GM21737 (cell line): ENCODE measurements at regions not wholly inside any gene's neighbourhood (a gene's known extent, or its start where the extent isn't known, plus 50 kb on each side); places are given as distances from the start of the nearest gene placed in this dataset.
"Not testable (repeated sequence)": the region's sequence is repeated elsewhere in the genome, so short reads cannot be mapped to it uniquely, and the experiment has no call there.

ENCODE experiments used
- ATAC-seq: cut with Tn5 transposase; IDR thresholded peaks from one replicate; pipeline ENCODE4 v1.9.1; 2021; ENCODE audit warnings: mild to moderate bottlenecking, moderate library complexity; ENCODE audit not compliant: unreplicated experiment

DNA sequence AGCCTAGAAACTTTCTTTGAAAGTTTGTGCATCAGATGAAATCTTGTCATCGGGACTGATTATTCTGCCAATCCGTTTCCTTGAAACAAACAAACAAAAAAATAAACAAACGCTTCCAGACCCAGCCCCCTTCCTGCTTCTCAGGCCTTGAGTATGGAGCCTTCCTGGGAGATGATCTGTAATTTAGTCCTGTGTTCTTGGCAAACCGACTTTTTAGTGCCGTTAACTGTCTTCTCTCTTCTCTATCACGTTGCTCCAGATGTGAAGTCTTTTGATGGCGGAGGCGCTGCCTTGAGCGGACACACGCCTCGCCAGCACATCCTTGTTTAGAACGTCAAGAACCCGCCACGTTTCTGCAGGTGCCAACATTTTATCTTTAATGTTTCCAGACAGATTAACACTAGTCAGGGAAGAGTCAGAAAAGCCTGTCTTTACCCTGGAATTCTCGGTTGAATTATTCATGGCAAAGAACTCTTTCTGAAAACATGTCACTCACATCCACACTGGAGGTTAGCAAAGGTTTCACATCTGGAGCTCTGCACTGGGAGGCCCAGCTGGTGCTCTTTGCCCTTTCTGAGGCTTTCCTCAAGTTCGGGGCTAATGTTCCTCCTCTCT is 265.7 kb upstream of the C1orf174 start:
- ATAC-seq: no peak

DNA sequence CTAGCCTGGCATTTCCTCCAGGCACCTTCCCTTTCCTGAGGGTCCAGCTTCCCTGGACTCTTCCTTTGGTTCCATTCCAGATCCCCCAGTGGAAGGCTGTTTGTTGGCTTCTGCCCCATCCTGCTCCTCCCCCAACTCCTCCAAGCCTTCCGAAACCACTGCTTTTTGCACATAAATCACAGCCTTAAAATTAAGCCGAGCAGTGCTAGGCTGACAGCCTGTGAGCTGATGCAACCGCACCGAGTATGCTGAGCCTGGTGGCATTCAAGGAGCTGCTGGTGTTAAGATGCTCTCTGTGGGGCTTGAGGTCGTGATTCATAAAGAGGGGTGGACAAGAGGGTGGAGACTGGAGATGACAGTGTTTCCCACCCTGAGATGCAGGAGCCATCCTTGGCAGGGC is 266.6 kb upstream of the C1orf174 start:
- ATAC-seq: no peak

DNA sequence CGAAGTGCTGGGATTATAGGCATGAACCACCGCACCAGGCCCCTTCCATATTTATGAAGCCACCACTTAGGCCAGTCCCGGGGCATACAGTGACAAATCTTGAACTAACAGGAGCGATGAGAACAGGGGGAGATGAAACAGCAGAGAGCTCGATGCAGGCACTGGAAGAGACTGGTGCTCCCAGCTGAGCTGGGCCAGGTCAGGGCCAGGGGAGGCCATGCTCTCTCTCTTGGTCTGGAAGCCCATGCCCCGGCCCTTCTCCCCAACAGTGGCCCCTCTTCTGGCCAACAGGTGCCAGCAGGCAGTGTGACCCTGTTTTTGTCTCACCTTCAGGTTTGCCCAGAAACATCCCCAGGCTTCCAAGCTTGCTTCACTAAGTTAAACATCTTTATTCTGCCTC is 269.9 kb upstream of the C1orf174 start:
- no peak for ATAC-seq

DNA sequence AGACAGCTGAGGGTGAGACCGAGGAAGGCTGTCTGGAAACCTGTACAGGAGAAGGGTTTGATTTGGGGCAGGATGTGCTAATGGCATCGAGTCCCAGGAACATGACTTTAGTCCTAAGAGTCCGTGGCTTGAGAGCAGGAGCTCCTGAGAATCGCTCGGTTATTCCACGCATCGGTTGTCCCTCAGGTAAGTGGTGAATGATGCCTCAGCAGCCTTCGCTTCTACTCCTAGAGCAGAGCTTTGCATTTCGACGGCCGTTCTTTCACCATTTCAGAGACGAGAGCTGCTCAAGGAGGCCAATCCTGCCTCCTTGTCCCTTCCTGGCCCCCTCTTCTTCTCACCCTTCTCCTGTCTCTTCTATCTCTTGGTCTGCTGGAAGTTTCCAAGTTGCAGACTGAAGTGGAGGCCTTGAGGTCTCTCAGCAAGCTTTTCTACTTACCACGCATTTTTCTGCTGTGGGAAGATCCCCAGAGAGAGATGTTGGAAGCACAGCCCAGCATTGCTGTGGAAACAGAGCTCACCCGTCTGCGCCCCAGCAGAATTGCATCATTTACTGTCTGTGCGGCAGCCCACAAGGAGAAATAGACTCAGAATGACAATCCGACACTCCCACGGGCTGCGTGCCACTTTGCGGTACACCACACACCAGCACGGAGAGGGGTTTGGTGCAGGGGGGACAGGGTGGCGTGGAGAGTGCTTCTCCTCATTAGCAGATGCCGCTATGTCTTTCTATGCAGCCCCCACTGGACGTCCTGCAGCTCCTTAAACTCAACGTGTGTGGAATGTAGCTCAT is 270.7 kb upstream of the C1orf174 start:
- ATAC-seq: no peak

DNA sequence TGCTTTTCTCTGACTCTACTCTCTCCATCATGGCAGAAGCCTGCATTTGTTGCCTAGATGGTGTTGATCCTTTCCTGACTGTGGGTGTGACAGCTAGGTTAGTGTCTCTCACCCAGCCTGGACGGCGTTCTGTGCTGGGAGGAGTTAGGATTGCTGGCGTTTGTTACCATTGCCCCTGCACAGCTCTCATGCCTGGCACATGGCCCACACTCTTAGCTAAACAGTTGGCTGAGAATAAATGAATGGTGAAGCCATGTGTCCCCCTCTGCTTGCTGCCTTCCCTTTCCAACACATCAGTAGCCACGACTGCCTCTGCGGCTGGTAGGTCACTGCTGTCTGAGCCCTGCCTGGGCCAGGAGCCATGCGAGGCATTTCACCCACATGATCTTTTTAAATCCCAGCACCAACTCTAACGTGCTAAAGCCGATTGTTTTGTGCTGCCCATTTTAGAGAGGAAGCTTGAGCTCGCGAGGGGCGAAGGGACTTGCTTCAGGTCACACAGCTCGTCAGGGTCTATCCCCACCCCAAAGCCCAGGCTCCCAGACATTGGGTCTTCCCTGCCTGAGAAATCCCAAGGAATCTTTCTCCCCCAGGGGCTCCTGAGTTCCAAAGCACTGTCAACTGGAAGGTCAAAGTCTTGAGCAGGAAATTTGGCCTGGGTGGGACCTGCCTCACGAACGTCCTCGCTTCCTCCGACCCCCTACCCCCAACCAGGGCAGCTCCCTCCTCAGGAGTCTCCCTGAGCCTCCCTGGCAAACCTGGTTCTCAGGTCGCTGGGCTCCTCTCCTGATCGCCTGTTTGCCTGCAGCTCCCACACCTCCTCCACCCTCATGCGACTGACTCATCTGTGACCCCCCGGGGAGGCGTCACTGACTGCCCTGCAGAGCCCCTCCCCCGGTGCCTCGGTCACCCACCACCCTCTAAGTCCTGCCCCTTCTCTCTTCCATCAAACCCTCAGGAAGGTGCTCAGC is 271.7 kb upstream of the C1orf174 start:
- no peak for ATAC-seq

DNA sequence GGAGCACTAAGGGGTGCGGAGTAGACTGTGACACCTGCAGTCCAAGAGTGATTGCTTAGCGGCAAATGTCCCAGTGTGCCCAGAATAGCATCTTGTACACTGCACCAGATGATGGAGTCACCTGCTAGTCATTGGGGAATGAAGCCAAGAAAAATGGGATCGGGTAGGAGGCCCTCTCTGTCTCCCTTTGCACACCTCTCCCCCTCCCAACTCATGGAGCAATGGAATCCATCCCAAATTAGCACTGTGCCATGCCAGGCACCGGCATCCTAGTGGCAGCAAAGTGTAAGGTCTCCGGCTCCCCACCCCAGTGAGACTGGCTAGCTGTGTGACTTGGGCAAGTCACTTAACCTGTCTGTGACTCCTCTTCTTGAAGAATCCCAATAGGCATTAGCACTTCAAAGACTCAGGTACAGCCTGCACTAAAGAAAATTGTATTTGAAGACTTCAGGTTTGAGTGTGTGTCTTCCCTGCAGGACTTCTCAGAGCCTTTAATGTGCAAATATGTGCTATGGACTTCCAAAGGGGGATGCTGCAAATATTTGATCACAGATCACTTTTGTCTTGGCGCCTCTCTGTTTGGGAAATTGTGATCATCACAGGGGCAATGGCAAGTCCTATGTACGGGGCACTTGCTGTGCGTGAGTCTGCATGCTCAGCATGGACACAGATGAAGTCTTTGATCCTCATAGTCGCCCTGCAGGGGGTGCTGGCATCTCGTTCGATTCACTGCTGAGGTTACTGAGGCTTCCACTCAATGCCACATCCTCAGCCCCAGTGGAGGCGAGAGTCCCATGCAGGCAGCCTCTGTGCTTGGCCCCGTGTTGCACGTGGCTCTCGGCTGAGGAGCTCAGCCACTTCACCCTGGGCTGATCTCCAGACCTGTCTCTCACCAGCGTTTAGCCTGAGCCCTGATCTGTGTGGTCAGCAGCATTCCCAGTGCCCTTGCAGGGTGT is 272.9 kb upstream of the C1orf174 start:
- no peak for ATAC-seq

DNA sequence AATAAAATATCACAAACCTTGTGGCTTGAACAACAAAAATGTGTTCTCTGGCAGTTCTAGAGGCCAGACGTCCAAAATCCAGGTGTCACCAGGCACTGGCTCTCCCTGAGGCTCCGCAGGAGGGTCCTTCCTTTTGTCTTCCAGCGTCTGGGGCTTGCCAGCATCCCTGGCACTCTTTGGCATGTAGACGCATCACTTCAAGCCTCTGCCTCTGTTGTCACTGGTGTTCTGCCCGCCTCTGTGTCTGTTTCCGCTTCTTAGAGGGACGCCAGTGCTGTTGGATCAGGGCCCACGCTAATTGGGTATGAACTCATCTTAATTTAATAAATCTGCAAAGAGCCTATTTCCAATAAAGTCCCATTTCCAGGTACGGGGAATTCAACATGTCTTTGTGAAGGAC is 273.7 kb upstream of the C1orf174 start:
- no peak for ATAC-seq

DNA sequence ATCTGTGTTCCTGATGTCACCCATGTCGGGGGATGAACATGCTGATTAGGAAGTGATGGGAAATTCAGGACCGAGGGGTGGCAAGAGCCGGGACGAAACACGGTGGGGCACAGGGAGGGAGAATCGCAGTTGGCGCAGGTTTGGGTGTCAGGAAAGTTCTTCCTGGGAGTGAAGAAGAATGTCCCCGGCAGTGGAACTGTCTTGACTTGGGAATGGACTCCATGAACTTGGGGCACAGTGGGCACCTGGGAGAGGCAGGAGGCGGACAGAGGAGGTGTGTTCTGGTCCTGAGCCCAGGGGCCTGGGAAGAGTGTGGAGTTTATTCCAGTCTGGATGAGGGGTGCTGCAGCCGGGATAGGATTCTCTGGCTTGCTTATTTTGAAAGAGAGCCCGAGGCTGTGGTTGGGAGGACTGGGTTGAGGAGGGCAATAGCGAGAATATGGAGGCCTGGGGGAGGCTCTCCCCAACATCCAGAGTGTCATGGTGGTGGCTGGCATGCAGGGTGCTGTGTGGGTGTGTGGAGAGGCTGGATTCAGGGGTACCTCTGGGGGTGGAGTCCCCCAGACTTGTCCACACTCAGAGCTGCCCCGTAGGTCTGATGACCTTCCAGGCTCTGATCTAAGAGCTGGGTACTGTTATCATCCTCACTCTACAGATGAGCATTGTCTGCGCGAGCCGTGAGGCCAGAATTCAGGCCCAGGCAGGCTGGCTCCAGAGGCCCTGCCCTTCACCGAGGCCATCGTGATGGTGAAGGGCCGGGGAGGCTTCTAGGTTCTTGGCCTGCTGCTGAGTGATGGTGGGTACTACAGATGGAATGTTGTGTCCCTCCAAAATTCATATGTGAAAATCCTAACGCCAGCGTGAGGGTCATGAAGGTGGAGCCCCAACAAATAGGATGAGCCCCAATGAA is 274.5 kb upstream of the C1orf174 start:
- ATAC-seq: no peak

DNA sequence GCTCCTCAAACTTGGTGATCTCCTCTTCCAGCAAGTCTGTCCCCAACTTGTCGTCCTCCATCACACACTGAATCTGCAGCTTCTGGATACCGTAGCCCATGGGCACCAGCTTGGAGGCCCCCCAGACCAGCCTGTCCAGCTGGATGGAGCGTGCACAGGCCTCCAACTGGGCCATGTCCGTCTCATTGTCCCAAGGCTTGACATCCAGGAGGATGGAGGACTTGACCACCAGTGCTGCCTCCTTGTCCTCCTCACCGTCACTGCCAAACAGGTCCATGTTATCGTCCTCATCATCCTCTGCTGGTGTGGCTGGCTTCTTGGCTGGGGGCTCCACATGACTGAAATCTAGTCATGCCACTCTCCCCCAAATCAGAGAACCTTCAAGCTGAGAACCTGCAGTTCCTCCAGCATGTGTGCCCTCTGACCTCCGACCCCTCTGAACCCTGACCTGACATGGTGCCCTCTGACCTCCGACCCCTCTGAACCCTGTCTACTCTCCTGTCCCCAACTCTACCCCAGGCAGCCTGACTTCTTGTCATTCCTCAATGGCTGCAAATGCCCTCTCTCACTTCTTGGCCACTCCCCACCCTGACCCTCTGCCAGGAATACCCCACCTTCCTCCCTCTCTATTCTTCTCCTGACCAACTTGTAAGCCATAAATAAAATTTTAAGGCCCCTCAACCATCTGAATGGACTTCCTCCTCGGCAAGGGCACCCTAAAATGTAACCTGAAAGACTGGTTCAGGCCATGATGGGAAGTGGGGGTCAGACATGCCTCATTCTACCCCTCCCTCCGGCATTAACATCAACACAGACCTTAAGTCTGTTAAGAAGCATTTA is 275.7 kb upstream of the C1orf174 start:
- ATAC-seq: no peak

DNA sequence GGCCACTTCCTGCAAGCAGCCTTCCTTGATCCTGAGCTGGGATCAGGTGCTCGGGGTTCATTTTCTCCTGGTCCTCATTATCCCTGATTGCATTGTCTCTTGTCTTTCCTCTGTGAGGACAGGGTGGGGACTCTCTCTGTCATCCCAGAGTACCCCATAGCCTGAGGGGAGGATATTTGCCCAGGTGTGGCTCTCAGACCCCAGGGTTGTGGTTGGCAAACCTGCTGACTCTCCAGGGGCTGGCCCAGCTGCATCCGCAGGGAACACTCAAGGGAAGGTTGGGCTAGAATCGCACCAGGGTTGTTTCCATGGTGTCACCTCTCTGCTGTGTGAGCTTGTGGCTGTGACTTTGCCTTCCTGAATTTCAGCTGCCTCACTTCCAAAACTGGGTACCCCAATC is 276.8 kb upstream of the C1orf174 start:
- no peak for ATAC-seq

DNA sequence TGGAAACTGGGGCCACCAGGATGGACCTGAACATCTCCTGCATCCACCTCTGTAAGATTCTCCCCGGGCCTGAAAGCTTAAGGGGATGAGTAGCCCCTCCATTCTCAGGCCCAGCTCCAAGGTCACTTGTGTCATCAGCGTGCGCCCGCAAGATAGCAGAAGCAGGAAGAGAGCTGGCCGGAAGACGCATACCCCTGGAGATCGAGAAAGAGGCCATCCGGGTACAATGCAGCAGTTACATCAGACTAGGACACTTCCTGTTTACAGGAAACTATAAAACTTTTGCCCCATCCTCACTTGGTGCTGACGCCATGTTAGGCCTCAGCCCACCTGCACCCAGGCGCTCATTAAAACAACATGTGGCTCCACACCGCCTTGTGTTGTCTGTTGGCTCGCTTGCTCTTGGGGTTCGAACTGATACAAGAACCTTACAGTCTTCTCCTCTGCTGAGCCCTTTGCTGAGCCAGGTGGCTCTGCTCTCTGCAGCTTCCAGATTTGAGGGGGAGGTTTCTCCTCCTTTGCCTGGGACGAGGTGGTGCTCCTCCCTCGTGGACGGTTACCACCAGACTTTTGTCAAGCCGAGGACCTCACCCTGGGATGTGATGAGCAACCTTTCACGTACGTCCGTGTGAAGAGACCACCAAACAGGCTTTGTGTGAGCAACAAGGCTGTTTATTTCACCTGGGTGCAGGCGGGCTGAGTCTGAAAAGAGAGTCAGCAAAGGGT is 277.5 kb upstream of the C1orf174 start:
- no peak for ATAC-seq

DNA sequence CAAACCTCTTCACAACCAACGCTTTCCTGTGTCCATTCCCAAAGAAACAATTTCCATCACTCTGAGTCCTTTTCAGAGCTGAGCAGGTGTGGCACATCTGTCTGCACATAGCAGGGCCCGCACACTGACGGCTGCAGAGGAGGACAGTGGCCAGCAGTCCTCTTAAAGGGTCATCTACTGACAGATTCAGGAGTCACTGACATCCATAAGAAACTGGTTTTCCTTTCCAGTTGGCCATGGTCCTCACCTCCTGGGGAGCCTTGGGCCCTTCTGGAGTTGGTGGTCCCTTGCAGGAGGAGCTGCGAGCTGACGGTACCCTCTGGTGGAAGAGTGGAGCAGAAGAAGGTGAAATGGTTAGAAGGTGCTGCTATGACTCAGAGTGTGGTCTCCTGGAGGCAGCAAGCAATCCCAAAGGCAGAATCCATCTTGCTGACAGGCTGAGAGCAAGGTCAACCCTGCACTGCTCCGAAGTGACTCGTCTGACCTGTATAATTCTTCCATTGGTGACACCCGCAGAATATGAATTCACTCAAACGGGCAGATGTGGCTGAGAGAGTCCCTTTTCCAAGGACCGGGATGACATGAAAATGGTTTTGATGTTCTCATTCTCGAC is 278.5 kb upstream of the C1orf174 start:
- no peak for ATAC-seq

DNA sequence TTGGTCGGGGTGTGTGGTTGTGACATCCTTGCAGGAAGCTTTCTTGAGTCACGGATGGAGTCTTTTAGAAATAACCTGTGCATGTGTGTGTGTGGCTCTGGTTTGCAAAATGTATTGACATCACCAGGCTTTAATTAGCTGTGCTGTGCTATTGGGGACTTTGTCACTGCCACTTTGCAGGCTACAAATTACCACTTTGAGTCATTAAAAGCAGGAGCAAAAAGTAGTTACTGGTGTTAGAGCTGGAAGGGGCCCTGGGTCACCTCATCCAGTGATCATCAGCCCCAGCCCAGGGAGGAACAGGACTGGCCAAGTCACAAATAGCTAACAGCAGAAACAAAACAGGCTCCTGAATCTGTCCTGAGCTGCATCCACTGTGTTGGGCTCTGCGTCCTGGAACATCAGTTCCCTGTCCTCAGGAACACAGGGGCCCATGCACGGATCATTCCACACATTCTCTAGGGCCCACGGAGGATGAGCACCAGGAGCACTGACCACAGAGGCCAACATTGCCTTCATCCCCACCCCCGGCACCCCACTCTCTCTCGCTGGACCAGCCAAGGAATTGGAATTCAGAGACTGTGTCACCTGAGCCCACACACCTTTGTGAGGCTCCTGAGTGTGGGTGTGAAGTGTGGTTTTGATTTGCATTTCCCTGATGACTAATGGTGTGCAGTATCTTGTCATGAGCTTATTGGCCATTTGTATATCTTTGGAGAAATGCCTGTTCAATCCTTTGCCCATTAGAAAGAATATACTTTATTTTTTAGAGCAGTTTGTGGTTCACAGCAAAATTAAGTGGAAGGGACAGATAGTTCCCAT is 280.1 kb upstream of the C1orf174 start:
- ATAC-seq: no peak

DNA sequence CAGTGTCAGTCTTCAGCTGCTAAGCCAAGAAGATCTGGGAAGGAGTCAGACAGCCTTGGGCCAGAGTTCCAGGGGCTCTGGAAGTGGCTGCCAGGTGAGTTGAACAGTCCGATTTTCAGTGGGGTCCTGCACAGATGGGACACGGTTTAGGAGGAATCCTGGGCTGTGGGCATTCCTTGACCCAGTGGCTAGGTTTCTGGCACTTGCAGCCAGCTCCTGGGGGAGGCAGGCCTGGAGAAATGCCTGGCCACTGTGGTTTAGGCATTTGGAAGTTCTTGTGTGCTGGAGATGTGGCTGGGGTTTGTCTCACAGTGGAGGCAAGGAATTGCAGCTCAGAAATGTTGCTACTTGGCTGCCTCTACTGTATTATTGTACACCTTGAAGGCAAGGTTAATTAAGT is 286.4 kb upstream of the C1orf174 start:
- ATAC-seq: not testable (repeated sequence)

DNA sequence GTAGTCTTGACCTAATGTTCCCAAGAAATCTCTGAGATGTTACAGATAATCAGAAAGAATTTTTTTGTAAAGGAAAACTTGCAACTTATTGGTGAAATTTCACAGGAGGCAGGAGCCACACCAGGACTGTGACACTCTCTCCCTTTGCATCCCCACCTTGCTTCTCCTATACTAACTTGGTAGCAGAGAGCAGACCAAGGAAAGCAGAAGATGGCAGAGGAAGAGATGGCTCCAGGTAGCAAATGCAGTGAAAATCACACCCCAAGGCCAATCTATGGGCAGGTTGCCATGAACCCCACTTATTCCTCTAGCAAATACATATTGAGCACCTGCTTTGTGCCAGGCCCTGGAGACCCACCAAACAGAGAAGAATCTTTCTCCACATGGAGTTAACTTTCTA is 303.4 kb upstream of the C1orf174 start:
- no peak for ATAC-seq

DNA sequence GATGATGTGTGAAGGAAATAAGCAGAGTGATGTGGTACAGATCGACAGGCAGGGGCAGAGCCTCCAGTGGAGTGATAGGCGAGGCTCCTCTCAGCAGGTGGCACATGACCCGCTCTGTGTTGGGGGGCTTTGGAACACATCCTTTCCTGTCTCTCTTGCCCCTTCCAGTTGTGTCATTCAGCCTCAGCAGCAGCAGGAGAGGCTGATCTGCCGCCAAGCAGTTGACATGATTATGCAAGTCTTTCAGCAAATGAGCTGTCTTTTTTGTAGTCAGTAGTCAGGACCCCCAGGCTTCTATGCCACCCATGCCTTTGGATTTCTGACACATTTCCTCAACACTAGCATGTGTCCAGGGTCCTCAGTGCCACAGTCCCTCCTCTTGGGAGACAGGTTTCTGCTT is 307.1 kb upstream of the C1orf174 start:
- ATAC-seq: no peak
